ENCODE measurements at regions not wholly inside any gene's neighbourhood (a gene's known extent, or its start where the extent isn't known, plus 50 kb on each side); places are given as distances from the start of the nearest gene placed in this dataset.
A peak's percentile ranks its signal among the peaks of the same experiment; 100 is the strongest.

DNA sequence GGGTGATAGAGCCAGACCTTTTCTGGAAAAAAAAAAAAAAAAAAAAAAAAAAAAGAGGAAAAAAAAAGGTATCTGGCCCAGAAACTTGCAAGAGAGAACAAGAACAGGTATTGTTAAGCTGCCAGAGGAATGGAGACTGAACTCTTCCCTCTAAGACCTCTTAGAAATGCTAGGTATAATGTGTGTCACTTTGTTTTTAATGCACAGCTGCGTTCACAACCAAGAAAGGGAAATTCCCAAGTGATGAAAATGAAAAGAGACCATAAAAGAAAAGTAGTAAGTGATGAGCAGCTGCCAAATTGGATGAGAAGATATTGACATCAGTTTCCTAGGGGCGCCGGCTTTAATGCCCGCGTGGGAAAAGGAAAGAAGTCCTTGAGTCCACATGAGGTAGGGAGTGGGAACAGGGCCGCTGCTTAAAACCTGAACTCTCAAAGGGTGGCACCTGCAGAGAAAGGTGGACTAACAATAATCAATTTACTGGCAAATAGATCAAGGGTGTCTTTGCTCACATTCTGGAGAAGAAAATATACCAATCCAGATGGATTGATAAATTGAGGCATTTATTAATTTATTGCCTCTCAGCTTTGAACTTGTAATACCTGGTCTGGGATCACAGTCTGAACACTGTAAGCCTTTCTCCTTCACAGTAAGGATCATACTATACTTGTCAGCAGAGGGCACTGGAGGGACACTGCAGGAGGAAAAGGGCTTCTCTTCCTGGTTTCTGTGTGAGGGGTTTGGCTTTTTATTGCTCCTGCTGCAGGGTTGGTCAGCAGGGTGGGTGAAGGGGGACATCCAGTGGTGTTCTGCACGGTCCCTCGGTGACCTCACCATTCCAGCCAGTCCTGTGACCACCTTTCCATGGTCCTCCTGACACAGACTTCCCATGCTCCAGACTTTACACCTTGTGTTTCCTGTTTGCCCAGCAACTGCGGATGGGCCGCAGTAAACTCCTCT, 131.6 kb downstream of the AQP9 start:
- DNase-seq (ENCODE audit: low read depth in 2 of 2) = peak in 1 of 2 donors; percentile 2

DNA sequence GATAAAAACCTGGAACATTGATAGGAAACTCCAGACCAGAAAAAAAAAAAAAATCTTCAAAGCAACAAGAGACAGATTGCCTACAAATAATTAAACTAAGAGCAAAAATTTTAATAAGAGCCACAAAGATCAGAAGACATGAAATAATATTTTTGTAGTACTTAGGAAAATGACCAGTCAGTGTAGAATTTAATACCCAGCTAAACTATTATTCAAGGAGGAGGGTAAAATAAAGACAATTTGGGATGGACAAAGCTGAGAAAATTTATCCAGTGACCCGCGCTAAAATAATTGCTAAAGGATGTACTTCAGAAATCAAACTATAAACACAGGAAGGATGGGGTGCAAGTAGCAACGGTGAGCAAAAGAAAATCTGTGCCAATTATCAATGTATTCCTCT, 133.2 kb downstream of the AQP9 start:
- DNase-seq (ENCODE audit: low read depth in 2 of 2) = no peak

DNA sequence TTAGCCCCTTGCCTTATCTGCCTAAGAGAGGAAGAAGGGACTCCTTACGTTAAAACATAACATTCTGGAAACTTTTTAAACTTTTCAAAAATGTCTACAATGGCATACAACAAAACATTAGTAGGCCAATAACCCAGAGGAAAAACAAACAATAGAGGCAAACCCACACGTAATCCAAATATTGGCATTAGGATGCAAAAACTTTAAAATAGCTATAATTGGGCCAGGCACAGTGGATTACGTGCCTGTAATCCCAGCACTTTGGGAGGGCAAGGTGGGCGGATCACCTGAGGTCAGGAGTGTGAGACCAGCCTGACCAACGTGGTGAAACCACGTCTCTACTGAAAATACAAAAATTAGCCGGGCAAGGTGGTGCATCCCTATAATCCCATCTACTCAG, 134.9 kb downstream of the AQP9 start:
- no peak for DNase-seq (ENCODE audit: low read depth in 2 of 2)

DNA sequence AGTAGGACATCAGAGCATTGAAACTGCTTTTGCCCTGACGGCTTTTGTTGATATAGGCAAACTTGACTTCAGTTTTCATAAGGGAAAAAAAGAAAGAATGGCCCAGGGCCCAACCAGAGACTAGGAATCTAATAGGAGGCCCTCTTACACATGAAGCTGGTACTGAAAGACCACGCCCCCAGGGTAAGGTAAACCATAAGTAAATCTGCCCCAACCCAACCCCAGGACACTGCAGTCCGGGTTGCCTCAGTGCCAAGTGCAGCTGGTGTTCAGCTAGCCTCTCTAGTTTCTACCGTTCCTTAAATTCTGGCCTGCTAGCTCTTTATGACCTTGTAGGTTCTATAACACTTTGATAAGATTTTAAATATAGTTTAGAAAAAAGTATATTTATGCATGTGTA, 136.7 kb downstream of the AQP9 start:
- DNase-seq (ENCODE audit: low read depth in 2 of 2) = no peak

DNA sequence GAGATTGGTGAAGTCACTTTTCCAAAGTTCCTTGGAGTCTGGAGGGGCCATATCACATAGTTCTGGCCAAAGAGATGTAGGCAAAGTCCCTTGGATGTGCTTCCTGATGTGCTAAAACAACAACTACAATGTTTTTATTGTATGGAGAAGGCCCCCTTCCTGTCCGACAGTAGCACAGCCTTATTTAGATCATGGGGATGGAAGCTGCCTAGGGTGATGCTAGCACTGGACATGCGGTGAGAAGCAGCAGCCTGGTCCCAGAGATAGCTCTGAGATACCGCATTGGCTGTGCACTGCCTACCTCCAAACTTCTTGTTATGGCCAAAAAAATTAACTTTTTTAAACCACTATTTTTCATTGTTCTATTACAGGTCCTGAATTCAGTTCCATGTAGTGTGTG, 137.6 kb downstream of the AQP9 start:
- DNase-seq (ENCODE audit: low read depth in 2 of 2) = no peak

DNA sequence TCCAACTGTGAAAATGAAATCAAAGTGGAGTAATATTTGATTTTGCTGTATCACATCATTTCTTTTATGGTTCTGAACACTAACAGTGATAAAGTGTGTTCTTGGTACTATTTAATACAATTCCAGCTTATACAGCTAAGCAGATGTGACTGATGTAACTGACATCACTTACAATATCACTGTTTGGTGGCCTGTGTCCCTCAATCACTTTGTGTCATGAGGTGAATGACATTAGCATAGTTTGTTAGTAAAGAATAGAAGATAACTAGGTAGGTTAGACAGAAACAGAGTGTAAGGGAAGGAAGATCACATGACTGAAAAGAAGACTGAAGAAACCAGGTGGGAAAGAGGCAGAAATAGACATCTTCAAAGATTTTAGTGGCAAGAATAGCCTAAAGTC, 138.7 kb downstream of the AQP9 start:
- no peak for DNase-seq (ENCODE audit: low read depth in 2 of 2)

DNA sequence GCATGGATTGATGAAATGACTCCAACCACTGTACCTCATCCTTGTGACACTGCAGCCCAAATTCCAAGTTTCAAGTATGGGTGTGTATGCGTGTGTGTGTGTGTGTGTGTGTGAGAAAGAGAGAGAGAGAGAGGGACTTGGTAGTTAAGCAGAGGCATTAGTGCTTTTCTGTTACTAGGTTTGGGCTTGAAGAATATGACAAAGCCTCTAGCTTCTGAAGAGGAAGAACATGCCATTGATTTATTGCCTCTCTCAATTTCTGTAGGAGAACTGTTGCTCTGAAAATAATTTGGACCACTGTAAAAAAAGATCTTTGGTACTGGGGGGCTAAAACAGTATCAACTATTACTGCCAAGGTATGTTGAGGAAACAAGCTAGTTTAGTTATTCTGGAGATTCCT, 139.2 kb downstream of the AQP9 start:
- no peak for DNase-seq (ENCODE audit: low read depth in 2 of 2)

DNA sequence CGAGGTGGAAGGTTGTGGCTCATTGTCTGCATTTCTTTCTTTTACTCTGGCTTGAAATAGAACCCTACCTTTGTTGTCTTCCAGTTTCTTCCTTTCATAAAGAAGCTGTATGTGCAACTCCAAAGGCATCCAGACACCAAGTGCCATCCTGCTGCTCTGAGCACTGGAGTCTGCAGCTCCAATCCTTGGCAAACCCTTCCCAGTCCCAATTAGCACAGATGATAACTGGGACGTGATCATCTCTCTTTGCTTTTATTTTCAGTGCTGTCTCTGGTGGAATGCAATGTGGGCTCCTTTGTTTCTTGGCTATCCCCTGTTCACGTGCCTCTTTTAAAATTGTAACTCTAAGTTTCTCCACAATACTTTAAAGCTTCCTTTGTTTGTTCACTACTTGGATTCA, 140.9 kb downstream of the AQP9 start:
- no peak for DNase-seq (ENCODE audit: low read depth in 2 of 2)

DNA sequence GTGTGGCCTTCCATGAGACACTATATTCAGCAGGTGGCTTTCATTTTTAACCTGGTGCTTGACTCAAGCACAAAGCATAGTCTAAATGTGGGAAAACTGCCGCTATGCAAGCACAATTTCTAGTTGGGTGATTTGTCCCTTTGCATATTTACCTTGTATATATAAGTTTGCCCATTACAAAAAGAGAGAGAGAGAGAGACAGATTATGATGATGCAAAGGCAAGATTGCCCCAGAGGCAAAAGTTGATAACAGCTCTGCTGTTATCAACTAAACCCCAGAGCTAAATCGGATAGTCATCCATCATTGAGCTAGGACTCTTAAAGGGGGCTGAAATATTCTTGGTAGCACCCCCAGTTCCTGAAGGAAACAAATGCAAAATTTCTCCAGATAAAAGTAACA, 141.5 kb downstream of the AQP9 start:
- no peak for DNase-seq (ENCODE audit: low read depth in 2 of 2)

DNA sequence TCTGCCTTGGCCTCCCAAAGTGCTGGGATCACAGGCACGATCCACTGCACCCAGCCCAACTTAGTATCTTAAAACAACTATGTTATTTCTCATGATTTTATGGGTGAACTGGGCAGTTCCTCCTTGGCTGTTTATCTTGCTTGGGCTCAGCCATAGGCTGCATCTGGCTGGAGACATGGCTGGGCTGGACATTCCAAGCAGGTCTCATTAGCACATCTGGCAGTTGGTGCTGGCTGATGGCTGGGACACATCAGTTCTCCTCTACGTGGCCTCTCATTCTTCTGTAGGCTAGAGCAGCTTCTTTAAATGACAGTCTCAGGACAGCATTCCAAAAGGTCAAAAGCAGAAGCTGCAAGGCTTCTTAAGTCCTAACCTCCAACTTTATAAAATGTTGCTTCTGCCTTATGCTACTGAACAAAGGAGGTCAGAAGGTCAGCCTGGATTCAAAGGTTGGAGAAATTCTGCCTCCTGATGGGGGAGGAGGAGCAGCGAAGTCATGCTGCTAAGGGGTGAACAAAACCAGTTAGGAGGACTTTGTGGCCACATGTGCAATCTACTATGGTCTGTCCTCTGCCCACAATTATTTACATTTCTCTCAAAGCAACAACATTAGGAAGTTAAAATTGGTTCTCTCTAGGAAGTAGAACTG, 144.0 kb downstream of the AQP9 start:
- DNase-seq (ENCODE audit: low read depth in 2 of 2) = no peak

DNA sequence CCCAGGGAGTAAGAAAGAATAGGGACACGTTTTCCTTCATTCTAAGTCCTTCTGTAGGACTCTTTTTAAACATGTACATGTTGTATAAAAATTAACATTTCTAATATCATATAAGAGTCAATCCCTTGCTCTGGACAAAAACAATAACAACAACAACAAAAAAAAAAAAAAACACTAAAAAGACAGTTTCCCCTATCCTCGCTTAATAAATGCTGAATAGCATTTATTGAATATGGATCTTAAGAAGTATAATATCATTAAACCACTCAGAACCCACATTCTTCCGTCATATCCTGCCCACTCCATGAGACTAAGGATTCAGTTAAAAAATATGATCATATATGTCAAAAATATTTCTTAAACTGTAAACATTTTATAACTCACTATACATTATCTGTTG, 145.1 kb downstream of the AQP9 start:
- no peak for DNase-seq (ENCODE audit: low read depth in 2 of 2)

DNA sequence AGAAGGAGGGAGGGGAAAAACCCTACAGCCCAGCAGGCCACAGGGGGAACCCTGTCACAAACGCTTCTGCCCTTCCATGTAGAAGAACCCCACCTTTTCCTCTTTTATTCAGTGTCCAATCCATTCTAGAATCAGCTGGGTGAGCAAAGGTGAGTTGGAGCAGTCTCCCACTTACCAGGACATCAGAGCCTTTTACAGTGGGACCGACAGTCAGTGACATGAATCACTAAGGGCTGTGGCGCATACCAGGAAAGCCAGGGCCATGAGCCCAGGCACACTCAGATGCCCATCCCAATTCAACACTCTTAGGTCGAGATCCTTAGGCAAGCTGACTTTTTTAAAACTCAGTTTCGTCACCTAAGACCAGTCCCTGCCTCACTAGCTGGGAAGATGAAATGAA, 146.1 kb downstream of the AQP9 start:
- no peak for DNase-seq (ENCODE audit: low read depth in 2 of 2)

DNA sequence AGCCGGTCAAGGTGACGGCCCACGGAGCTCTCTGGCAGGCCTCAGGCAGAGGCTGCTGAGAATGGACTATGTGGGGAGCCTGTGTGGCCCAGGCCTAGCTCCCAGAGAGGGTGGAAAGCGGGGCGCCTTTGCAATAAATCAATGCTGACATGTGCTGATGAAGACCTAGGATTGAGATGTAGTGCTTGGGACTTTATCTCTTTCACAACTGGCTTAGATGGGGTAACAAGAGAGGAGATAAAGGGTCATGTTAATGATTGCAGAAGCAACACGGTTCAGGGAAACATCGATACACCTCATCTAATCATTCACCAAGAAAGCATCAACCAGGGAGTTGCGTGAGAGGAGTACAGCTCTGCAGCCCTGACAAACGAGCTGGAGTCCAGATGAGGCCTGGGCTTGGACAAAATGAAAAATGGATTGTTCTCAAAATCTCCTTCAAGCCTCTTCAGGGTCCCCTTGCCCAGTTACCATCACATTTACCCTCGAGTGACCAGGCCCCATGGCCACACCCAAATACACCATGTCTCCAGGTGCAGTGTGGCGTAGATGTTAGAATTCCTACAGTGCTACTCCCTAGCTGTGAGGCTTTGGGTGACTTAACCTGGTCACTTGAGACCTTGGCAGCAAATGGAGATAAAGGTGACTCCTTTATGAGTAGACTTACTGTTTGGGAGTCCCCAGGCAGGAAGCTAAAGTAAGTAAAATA, 146.4 kb upstream of the LIPC start:
- no peak for DNase-seq (ENCODE audit: low read depth in 2 of 2)

DNA sequence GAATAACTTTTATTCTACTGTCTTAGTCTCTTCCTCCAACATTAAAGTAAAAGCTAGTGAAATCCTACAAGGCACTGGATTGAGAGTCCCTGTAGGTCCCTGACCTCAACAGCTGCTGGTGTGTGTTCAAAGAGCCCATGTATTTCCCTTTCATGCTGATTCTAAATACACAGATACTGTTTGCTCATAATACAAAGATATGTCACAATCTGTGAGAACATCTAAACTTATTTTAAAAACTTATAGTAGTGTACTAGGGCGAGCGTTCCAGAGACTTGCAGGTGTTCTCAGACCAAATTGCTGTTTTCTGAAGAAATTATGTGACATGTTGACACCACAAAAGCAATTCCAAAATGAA, 145.9 kb upstream of the LIPC start:
- DNase-seq (ENCODE audit: low read depth in 2 of 2) = no peak

DNA sequence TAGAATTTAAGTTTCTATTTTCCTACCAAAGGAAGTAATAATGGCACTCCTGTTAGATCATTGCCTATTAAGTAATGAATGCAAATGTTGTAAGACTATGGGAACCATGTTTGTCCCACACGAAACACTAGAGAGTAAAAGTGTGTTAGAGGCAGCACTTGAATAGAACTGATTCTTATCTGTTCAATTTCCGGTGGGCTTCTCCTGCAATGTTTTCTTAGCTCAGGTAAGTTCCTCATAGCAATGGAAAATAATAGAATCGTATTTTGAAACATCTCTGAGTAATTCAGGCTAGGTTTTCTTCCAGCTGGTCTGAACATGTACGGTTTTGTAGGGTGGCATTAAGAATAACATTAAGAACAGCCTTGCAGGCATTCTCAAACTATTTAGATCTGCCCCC, 145.3 kb upstream of the LIPC start:
- DNase-seq (ENCODE audit: low read depth in 2 of 2) = no peak

DNA sequence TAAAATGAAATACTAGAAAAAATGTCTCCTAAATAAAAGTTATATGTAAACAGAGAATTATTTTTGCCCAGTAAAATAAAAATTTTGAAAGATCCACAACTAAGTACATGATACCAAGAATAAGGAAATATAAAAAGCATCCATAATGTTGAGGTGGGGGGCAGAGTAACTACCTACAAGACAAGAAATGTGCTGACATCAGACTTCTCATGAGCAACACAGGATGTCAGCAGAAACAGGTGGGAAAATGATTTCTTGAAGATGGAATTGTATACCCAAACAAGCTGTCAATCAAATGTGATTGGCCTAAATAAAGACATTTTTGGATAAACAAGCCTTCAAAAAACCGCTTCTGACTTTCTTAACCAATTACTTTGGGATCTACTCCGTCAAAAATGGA, 143.9 kb upstream of the LIPC start:
- DNase-seq (ENCODE audit: low read depth in 2 of 2) = no peak

DNA sequence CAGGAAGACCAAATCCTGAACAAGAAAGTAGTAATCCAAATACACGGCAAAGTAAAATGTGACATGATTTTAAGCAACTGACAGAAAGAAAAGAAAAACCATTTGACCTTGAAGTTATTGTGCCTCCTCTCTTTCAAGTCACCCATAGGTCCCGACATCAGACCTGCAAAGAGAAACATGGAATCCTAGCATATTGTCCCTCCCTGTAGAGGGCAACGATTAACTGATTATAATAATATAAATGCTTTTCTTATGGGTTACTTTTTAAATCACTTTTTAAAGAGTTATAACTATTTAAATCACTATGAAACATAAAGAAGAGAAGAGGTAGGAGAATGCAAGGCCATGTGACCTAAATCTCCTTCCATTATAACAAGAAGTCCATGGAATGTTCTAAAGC, 143.2 kb upstream of the LIPC start:
- no peak for DNase-seq (ENCODE audit: low read depth in 2 of 2)

DNA sequence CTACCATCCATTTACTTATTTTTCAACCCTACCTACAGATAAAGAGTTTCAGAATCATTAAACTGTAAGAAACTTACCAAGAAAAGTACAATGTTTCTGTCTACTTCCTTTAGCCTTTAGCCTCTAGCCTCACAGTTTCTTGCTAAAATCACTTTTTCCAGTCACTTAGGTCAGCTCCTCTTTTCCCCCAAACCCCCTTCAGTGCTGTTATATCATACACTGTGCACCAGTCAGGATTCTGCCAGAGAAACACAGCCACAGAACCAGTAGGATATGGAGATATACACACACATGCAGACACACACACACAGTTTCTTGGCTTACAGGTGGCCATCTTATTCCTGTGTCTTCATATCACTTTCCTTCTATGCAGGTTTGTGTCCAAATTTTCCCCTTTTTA, 139.9 kb upstream of the LIPC start:
- DNase-seq (ENCODE audit: low read depth in 2 of 2) = no peak

DNA sequence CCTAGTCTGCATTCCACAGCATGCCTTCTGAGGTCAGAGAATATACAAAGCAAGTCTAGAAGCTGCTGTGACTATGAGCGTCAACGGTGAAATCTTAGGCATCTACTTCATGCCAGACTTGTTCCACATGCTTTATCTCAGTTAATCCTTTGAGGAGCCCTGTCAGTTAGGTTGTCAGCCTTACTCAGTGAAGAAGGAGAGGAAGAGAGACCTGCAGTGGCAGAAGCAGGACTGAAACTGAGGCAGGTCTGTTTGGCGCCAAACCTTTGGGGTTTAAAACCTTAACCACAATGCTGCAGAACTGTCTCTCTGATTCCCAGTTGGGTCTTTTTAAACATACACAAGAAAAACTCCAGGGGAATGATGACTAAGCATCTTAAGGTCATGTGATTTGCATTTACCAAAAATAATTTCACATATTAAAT, 139.0 kb upstream of the LIPC start:
- DNase-seq (ENCODE audit: low read depth in 2 of 2) = no peak

DNA sequence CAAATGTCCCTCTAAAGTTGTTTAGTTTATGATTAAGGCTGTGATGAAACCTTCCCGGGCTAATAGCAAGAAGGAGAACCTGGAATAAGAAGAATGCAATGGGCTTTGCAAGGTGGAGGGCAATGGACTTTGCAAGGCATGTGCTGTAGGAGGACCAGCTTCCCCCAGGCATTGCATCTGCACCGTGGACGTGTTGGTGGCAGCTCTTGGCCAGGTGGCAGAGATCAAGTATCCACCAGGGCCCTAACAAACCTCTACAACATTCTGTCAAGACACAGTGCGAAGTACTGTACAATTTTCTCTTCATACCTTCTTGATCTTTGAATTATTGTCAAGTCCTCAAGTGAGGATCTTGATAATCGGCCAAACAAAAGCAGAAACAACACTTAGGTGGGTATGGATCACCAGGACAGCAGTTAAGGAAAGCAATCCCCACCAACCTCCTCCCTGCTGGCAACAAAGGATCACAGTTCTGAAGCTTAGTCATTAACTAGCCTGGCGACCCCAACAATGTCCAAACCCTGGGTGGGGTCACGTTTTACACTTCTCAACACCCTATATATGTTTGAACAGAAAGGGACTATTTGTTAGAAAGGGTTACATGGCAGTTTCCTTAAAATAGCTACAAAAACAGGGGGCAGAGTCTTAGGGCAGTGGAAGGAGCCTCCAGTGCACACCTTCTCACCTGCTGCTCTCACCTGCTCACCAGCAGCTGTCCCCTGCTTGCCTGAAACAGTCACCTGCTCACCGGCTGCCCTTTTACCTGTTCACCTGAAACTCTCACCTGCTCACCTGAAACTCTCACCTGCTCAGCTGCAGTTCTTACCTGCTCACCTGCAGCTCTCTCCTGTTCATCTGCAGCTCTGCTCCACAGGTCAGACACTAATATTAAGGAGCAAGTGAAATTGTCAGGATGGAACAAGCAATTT, 137.9 kb upstream of the LIPC start:
- no peak for DNase-seq (ENCODE audit: low read depth in 2 of 2)

DNA sequence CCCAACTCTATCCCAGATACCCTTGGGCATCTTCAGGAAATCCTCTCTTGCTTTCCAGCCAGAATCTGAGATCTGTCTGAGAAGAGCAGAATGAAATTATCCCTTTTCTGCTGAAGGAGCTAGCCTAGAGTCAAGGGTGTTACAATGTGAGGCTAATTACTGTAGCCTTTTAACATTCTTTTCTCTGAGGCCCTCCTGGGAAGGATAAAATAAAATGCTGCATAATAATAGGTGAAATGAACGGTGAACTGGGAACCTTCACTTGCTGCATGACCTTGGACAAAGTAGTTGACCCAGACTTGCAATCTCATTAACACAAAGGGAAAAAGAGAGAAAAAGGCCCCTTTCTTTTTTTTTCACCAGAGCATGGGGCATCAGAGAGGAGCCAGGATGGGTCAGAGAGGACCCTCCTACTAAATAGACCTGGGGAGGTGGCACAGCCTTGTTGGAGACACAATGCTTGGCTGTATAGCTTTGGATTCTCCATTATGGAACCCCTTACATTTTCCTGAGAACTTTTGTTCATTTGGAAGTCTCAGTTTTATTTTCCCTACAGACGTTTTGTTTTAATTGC, 137.0 kb upstream of the LIPC start:
- no peak for DNase-seq (ENCODE audit: low read depth in 2 of 2)
